Motor neuron (in vitro differentiated cells): ENCODE measurements at regions not wholly inside any gene's neighbourhood (a gene's known extent, or its start where the extent isn't known, plus 50 kb on each side); places are given as distances from the start of the nearest gene placed in this dataset.

Source experiments
- ATAC-seq, 8 experiments: fragments of 200-7000 bp; cut with Tn5 transposase; replicated peaks in 6 of 8; 2 replicates each; pipeline ENCODE4 v1.8.0; 2021; ENCODE audit warnings: mild to moderate bottlenecking in 8 of 8, moderate library complexity in 8 of 8
- H3K27ac ChIP-seq, 2 donors: fragments of 250-450 bp; sonication (Bioruptor Pico); 2 replicates each; pipeline ENCODE4 v1.9.0; 2021; ENCODE audit warnings: antibody characterized with exemption in 2 of 2, mild to moderate bottlenecking in 2 of 2, moderate library complexity in 1 of 2
- H3K4me1 ChIP-seq, 2 donors: fragments of 250-450 bp; sonication (Bioruptor Pico); replicated peaks in 1 of 2; 2 replicates each; pipeline ENCODE4 v1.6.1; 2021; ENCODE audit warnings: antibody characterized with exemption in 2 of 2, mild to moderate bottlenecking in 2 of 2, moderate library complexity in 1 of 2
- H3K4me3 ChIP-seq, 5 donors: fragments of 250-450 bp; sonication (Bioruptor Pico); 2 replicates each; pipeline ENCODE4 v1.9.0; 2021; ENCODE audit warnings: antibody characterized with exemption in 5 of 5, mild to moderate bottlenecking in 5 of 5, moderate library complexity in 4 of 5
- WGBS, 10 experiments: fragments of 450-650 bp; shearing (Covaris generic); methylation state at CpG; one replicate each; pipeline ENCODE4 v1.0.0; 2022; 5-methylcytosine and 5-hydroxymethylcytosine counted together
- in situ Hi-C, 9 experiments: fragments of 400-800 bp; cut with MboI; loops; one replicate each; pipeline ENCODE4 v1.15.0; 2021; ENCODE audit warnings: low sequenced_read_pairs in 9 of 9, low pct_unique_long_range_greater_than_20kb in 2 of 9; ENCODE audit not compliant: unreplicated experiment in 9 of 9

- peak in 4 of 8 experiments; percentile 57 to 77 (median 65) for ATAC-seq
- 0 to 37% (median 10%) methylated on average over 1 to 9 of the region's 10 CpGs; no CpG with 5 or more reads in 1 of the 10 experiments for WGBS, 10 experiments
- in situ Hi-C loops: loop anchor here in 1 of 9 experiments (25.0 kb wide), 1 partner anchor 823 kb away; no protein-coding TSS in a partner anchor
- Histone ChIP-seq H3K27ac (peak overlapping the region in 1 of 2 donors; percentile 7), H3K4me3 (no peak overlapping the region), H3K4me1 (peaks cover 3 to 40% of the 10 kb centered on the region in 2 donors)
Measured at GRCh38 chr2:6535572-6535971, 330.1 kb downstream of the CMPK2 start.

- WGBS, 10 experiments: 4 to 100% (median 79%) methylated on average over 1 to 2 of the region's 2 CpGs
- in situ Hi-C loops: loop anchor here in 1 of 9 experiments (25.0 kb wide), 1 partner anchor 826 kb away; no protein-coding TSS in a partner anchor
- Histone ChIP-seq H3K27ac (no peak overlapping the region), H3K4me1 (peaks cover 3 to 32% of the 10 kb centered on the region in 2 donors), H3K4me3 (no peak overlapping the region)
- ATAC-seq: no peak
Measured at GRCh38 chr2:6538607-6539006, 327.1 kb downstream of the CMPK2 start.

GRCh38 chr2:6545336-6545735 is 320.4 kb downstream of the CMPK2 start:
- WGBS, 10 experiments: 0 to 100% (median 60%) methylated on average over 1 of the region's 1 CpG; no CpG with 5 or more reads in 2 of the 10 experiments
- Histone ChIP-seq H3K4me1 (no peaks in the 10 kb centered on the region), H3K27ac (no peak overlapping the region), H3K4me3 (no peak overlapping the region)
- no peak for ATAC-seq
- in situ Hi-C loops: loop anchor here in 1 of 9 experiments (25.0 kb wide), 1 partner anchor 833 kb away; no protein-coding TSS in a partner anchor

GRCh38 chr2:6545795-6546194 is 319.9 kb downstream of the CMPK2 start:
- no peak overlapping the region for H3K4me3 ChIP-seq
- no peak for ATAC-seq
- no peak overlapping the region for H3K27ac ChIP-seq
- WGBS, 10 experiments: 16 to 100% (median 96%) methylated on average over 1 to 4 of the region's 4 CpGs; no CpG with 5 or more reads in 3 of the 10 experiments
- in situ Hi-C loops: loop anchor here in 1 of 9 experiments (25.0 kb wide), 1 partner anchor 833 kb away; no protein-coding TSS in a partner anchor
- no peaks in the 10 kb centered on the region for H3K4me1 ChIP-seq

GRCh38 chr2:6554466-6554865 is 311.2 kb downstream of the CMPK2 start:
- no peaks in the 10 kb centered on the region for H3K4me1 ChIP-seq
- H3K27ac ChIP-seq: no peak overlapping the region
- no peak for ATAC-seq
- in situ Hi-C loops: no loop called here
- H3K4me3 ChIP-seq: no peak overlapping the region
- 0 to 100% (median 93%) methylated on average over 1 to 7 of the region's 7 CpGs; no CpG with 5 or more reads in 2 of the 10 experiments for WGBS, 10 experiments

- WGBS, 10 experiments: 11 to 93% (median 54%) methylated on average over 1 to 3 of the region's 3 CpGs
- no peak for ATAC-seq
Measured at GRCh38 chr2:6556755-6557154, 309.0 kb downstream of the CMPK2 start.

GRCh38 chr2:6557737-6558136 is 308.0 kb downstream of the CMPK2 start:
- in situ Hi-C loops: no loop called here
- Histone ChIP-seq H3K4me3 (no peak overlapping the region), H3K27ac (no peak overlapping the region), H3K4me1 (peaks cover 0 to 4% of the 10 kb centered on the region in 2 donors)
- ATAC-seq: no peak

More at GRCh38 chr2:6556755-6557154, 309.0 kb downstream of the CMPK2 start:
- in situ Hi-C loops: no loop called here
- Histone ChIP-seq H3K4me1 (no peaks in the 10 kb centered on the region), H3K27ac (no peak overlapping the region), H3K4me3 (no peak overlapping the region)

- WGBS, 10 experiments: 27 to 100% (median 78%) methylated on average over 2 to 7 of the region's 7 CpGs
- in situ Hi-C loops: no loop called here
- Histone ChIP-seq H3K4me1 (peaks cover 0 to 8% of the 10 kb centered on the region in 2 donors), H3K4me3 (no peak overlapping the region), H3K27ac (no peak overlapping the region)
- ATAC-seq: peak in 1 of 8 experiments; percentile 61
Measured at GRCh38 chr2:6562771-6563170, 302.9 kb downstream of the CMPK2 start.

- in situ Hi-C loops: no loop called here
- Histone ChIP-seq H3K27ac (no peak overlapping the region), H3K4me1 (peaks cover 0 to 8% of the 10 kb centered on the region in 2 donors), H3K4me3 (no peak overlapping the region)
- WGBS, 10 experiments: 0 to 100% (median 92%) methylated on average over 1 of the region's 1 CpG; no CpG with 5 or more reads in 6 of the 10 experiments
- ATAC-seq: peak in 1 of 8 experiments; percentile 39
Measured at GRCh38 chr2:6564326-6564725, 301.4 kb downstream of the CMPK2 start.

GRCh38 chr2:6574121-6574520 is 291.6 kb downstream of the CMPK2 start:
- in situ Hi-C loops: no loop called here
- H3K4me3 ChIP-seq: no peak overlapping the region
- WGBS, 10 experiments: 10 to 100% (median 84%) methylated on average over 1 to 2 of the region's 2 CpGs; no CpG with 5 or more reads in 4 of the 10 experiments

GRCh38 chr2:6576302-6576701 is 289.4 kb downstream of the CMPK2 start:
- H3K4me3 ChIP-seq: no peak overlapping the region
- no peak overlapping the region for H3K27ac ChIP-seq
- in situ Hi-C loops: no loop called here
- H3K4me1 ChIP-seq: peaks cover 0 to 5% of the 10 kb centered on the region in 2 donors
- WGBS, 10 experiments: 6 to 100% (median 85%) methylated on average over 1 to 2 of the region's 2 CpGs
- no peak for ATAC-seq

More at GRCh38 chr2:6574121-6574520, 291.6 kb downstream of the CMPK2 start:
- Histone ChIP-seq H3K27ac (no peak overlapping the region), H3K4me1 (peaks cover 0 to 5% of the 10 kb centered on the region in 2 donors)
- peak in 1 of 8 experiments; percentile 62 for ATAC-seq

GRCh38 chr2:6577960-6578359 is 287.7 kb downstream of the CMPK2 start:
- no peak for ATAC-seq
- no peak overlapping the region for H3K4me3 ChIP-seq
- WGBS, 10 experiments: 32 to 100% (median 96%) methylated on average over 2 to 3 of the region's 3 CpGs
- H3K4me1 ChIP-seq: peaks cover 0 to 5% of the 10 kb centered on the region in 2 donors
- H3K27ac ChIP-seq: no peak overlapping the region
- in situ Hi-C loops: no loop called here

GRCh38 chr2:6578416-6578815 is 287.3 kb downstream of the CMPK2 start:
- in situ Hi-C loops: no loop called here
- Histone ChIP-seq H3K27ac (no peak overlapping the region), H3K4me3 (no peak overlapping the region), H3K4me1 (peaks cover 0 to 5% of the 10 kb centered on the region in 2 donors)
- peak in 3 of 8 experiments; percentile 25 to 37 (median 36) for ATAC-seq
- WGBS, 10 experiments: 0 to 79% (median 41%) methylated on average over 1 to 4 of the region's 4 CpGs

GRCh38 chr2:6579281-6579680 is 286.4 kb downstream of the CMPK2 start:
- no peak for ATAC-seq
- peaks cover 0 to 2% of the 10 kb centered on the region in 2 donors for H3K4me1 ChIP-seq
- H3K4me3 ChIP-seq: no peak overlapping the region
- H3K27ac ChIP-seq: no peak overlapping the region
- in situ Hi-C loops: no loop called here
